ENCODE measurements at regions not wholly inside any gene's neighbourhood (a gene's known extent, or its start where the extent isn't known, plus 50 kb on each side); places are given as distances from the start of the nearest gene placed in this dataset.

GRCh38 chr6:14065350-14065749 lies 52.2 kb upstream of the CD83 start:
- DNase-seq, result no peak

GRCh38 chr6:14066782-14067406 lies 50.7 kb upstream of the CD83 start:
- no peak for DNase-seq

GRCh38 chr6:14067656-14068055 lies 49.9 kb upstream of the CD83 start:
- no peak for DNase-seq
